HEK293 (cell line): ENCODE measurements at regions not wholly inside any gene's neighbourhood (a gene's known extent, or its start where the extent isn't known, plus 50 kb on each side); places are given as distances from the start of the nearest gene placed in this dataset.

Source experiments
- CTCF ChIP-seq: fragments of 450-650 bp; formaldehyde crosslinking; IDR thresholded peaks from 2 replicates; pipeline ENCODE4 v1.5.1; 2016; ENCODE audit warnings: missing biosample characterization, missing genetic modification characterization
- PBX3 ChIP-seq: sonication (generic); formaldehyde crosslinking; IDR thresholded peaks from 2 replicates; pipeline ENCODE4 v1.8.1; 2022; ENCODE audit warnings: mild to moderate bottlenecking, moderate library complexity, missing genetic modification reagents
- ZBTB1 ChIP-seq: fragments of 450-650 bp; formaldehyde crosslinking; IDR thresholded peaks from 2 replicates; pipeline ENCODE4 v1.5.1; 2016; ENCODE audit warnings: missing biosample characterization, missing genetic modification characterization
- ZBTB8A ChIP-seq: fragments of 450-650 bp; formaldehyde crosslinking; IDR thresholded peaks from 2 replicates; pipeline ENCODE4 v1.5.1; 2016; ENCODE audit warnings: missing biosample characterization, missing genetic modification characterization
- ZFP69B ChIP-seq: fragments of 450-650 bp; formaldehyde crosslinking; IDR thresholded peaks from 2 replicates; pipeline ENCODE4 v1.5.1; 2016; ENCODE audit warnings: missing biosample characterization, missing genetic modification characterization
- ZNF184 ChIP-seq: fragments of 450-650 bp; IDR thresholded peaks from 2 replicates; pipeline ENCODE4 v1.5.1; 2018; ENCODE audit warnings: missing biosample characterization, mild to moderate bottlenecking, missing genetic modification characterization
- ZNF274 ChIP-seq, 2 experiments: fragments of 200-500 bp in 1 of 2; fragments of 450-650 bp in 1 of 2; sonication (Bioruptor generic) in 1 of 2; formaldehyde crosslinking in 1 of 2; IDR thresholded peaks; 2 replicates each; pipeline versions ENCODE4 v1.5.1 to v1.6.1; 2014 to 2016; ENCODE audit warnings: borderline replicate concordance in 1 of 2, inconsistent platforms in 1 of 2, low read length in 1 of 2, missing biosample characterization in 1 of 2, missing genetic modification characterization in 1 of 2
- ZNF629 ChIP-seq: fragments of 450-650 bp; formaldehyde crosslinking; IDR thresholded peaks from 2 replicates; pipeline ENCODE4 v1.5.1; 2017; ENCODE audit warnings: missing biosample characterization, missing genetic modification characterization

- TF ChIP-seq ZNF274 (IDR thresholded peaks at IDR 0.05; ENCODE audit: low read length) (no peak), ZNF274 (tag by site-specific recombination; IDR thresholded peaks at IDR 0.05; ENCODE audit: borderline replicate concordance) (no peak), CTCF (tag by site-specific recombination) (no peak), ZNF184 (tag by site-specific recombination) (no peak), ZFP69B (no peak), ZBTB8A (no peak), PBX3 (no peak), ZBTB1 (tag by site-specific recombination) (no peak), ZNF629 (tag by site-specific recombination) (no peak)
Measured at GRCh38 chr6:56407883-56408410, 160.6 kb upstream of the COL21A1 start.
